GM19468 (cell line): ENCODE measurements at regions not wholly inside any gene's neighbourhood (a gene's known extent, or its start where the extent isn't known, plus 50 kb on each side); places are given as distances from the start of the nearest gene placed in this dataset.
"Not testable (repeated sequence)": the region's sequence is repeated elsewhere in the genome, so short reads cannot be mapped to it uniquely, and the experiment has no call there.

Source experiments
- ATAC-seq: cut with Tn5 transposase; IDR thresholded peaks from one replicate; pipeline ENCODE4 v1.9.1; 2021; ENCODE audit warnings: mild to moderate bottlenecking, moderate library complexity, moderate number of reproducible peaks; ENCODE audit not compliant: unreplicated experiment; ENCODE audit errors: extremely low read depth

- ATAC-seq: no peak
Observed at GRCh38 chr20:6663751-6664388, 103.6 kb upstream of the BMP2 start.

GRCh38 chr20:6663104-6663503 is 104.4 kb upstream of the BMP2 start:
- ATAC-seq: no peak

- no peak for ATAC-seq
Observed at GRCh38 chr20:6662309-6662708, 105.2 kb upstream of the BMP2 start.

GRCh38 chr20:6660441-6660840 is 107.0 kb upstream of the BMP2 start:
- no peak for ATAC-seq

- ATAC-seq: not testable (repeated sequence)
Observed at GRCh38 chr20:6658909-6659308, 108.6 kb upstream of the BMP2 start.

GRCh38 chr20:6657904-6658303 is 109.6 kb upstream of the BMP2 start:
- no peak for ATAC-seq

GRCh38 chr20:6657111-6657510 is 110.4 kb upstream of the BMP2 start:
- no peak for ATAC-seq

GRCh38 chr20:6654513-6655252 is 112.8 kb upstream of the BMP2 start:
- ATAC-seq: no peak

GRCh38 chr20:6651561-6651960 is 115.9 kb upstream of the BMP2 start:
- no peak for ATAC-seq

GRCh38 chr20:6651016-6651415 is 116.5 kb upstream of the BMP2 start:
- no peak for ATAC-seq

- ATAC-seq: no peak
Observed at GRCh38 chr20:6646021-6646636, 121.4 kb upstream of the BMP2 start.

GRCh38 chr20:6644813-6645628 is 122.5 kb upstream of the BMP2 start:
- no peak for ATAC-seq

- no peak for ATAC-seq
Observed at GRCh38 chr20:6641012-6641411, 126.5 kb upstream of the BMP2 start.

GRCh38 chr20:6637160-6637579 is 130.3 kb upstream of the BMP2 start:
- no peak for ATAC-seq

GRCh38 chr20:6636209-6637159 is 131.0 kb upstream of the BMP2 start:
- no peak for ATAC-seq

- no peak for ATAC-seq
Observed at GRCh38 chr20:6635034-6635736, 132.3 kb upstream of the BMP2 start.

GRCh38 chr20:6632187-6632586 is 135.3 kb upstream of the BMP2 start:
- ATAC-seq: no peak

GRCh38 chr20:6630514-6630913 is 137.0 kb upstream of the BMP2 start:
- ATAC-seq: no peak

GRCh38 chr20:6629564-6629963 is 137.9 kb upstream of the BMP2 start:
- no peak for ATAC-seq
